IPS-15b (cell line): ENCODE measurements at regions not wholly inside any gene's neighbourhood (a gene's known extent, or its start where the extent isn't known, plus 50 kb on each side); places are given as distances from the start of the nearest gene placed in this dataset.

Source experiments
- H3K27me3 ChIP-seq: one replicate; pipeline ENCODE4 v1.6.1; 2013; ENCODE audit warnings: low read length; ENCODE audit not compliant: control insufficient read depth, insufficient read depth
- H3K36me3 ChIP-seq: one replicate; pipeline ENCODE4 v1.6.1; 2013; ENCODE audit warnings: low read length; ENCODE audit not compliant: control insufficient read depth, insufficient read depth
- H3K4me1 ChIP-seq: one replicate; pipeline ENCODE4 v1.6.1; 2013; ENCODE audit warnings: mild to moderate bottlenecking, low read length; ENCODE audit not compliant: control insufficient read depth, insufficient read depth
- H3K4me3 ChIP-seq: one replicate; pipeline ENCODE4 v1.5.1; 2013; ENCODE audit warnings: low read depth, low read length
- H3K9ac ChIP-seq: one replicate; pipeline ENCODE4 v1.6.1; 2013; ENCODE audit warnings: low read depth, mild to moderate bottlenecking, low read length
- H3K9me3 ChIP-seq: one replicate; pipeline ENCODE4 v1.6.1; 2013; ENCODE audit warnings: mild to moderate bottlenecking, low read length; ENCODE audit not compliant: control insufficient read depth, insufficient read depth

- H3K9ac ChIP-seq: no peak overlapping the region
- H3K27me3 ChIP-seq: no peaks in the 10 kb centered on the region
- H3K9me3 ChIP-seq: no peaks in the 10 kb centered on the region
- H3K4me1 ChIP-seq: peaks cover 9% of the 10 kb centered on the region
- H3K4me3 ChIP-seq: no peak overlapping the region
- no peaks in the 10 kb centered on the region for H3K36me3 ChIP-seq
Measured at GRCh38 chr15:70399204-70399603, 301.5 kb upstream of the TLE3 start.

- Histone ChIP-seq H3K9me3 (no peaks in the 10 kb centered on the region), H3K36me3 (no peaks in the 10 kb centered on the region), H3K4me3 (no peak overlapping the region), H3K4me1 (peaks cover 9% of the 10 kb centered on the region), H3K27me3 (no peaks in the 10 kb centered on the region), H3K9ac (no peak overlapping the region)
Measured at GRCh38 chr15:70398694-70399093, 301.0 kb upstream of the TLE3 start.

GRCh38 chr15:70396807-70397206 is 299.1 kb upstream of the TLE3 start:
- Histone ChIP-seq H3K36me3 (no peaks in the 10 kb centered on the region), H3K4me3 (no peak overlapping the region), H3K9me3 (no peaks in the 10 kb centered on the region), H3K27me3 (no peaks in the 10 kb centered on the region), H3K9ac (no peak overlapping the region), H3K4me1 (peaks cover 9% of the 10 kb centered on the region)

- H3K4me3 ChIP-seq: no peak overlapping the region
- H3K36me3 ChIP-seq: no peaks in the 10 kb centered on the region
- no peaks in the 10 kb centered on the region for H3K9me3 ChIP-seq
- no peaks in the 10 kb centered on the region for H3K27me3 ChIP-seq
- H3K4me1 ChIP-seq: peaks cover 9% of the 10 kb centered on the region
- H3K9ac ChIP-seq: no peak overlapping the region
Measured at GRCh38 chr15:70395164-70395563, 297.4 kb upstream of the TLE3 start.

DNA sequence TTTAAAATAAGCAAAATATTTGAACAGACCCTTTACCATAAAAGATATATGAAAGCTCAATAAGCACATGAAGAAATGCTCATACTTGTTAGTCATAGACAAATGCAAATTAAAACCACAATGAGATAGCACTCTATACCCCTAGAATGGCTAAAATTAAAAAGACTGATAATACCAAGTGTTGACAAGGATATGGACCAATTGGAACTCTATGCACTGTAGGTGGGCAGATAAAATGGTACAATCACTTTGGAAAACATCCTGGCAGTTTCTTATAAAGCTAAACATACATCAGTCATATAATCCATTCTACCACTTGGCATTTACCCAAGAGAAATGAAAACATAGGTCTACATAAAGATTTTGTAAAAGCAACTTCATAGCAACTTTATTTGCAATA is 293.0 kb upstream of the TLE3 start:
- no peaks in the 10 kb centered on the region for H3K9me3 ChIP-seq
- H3K27me3 ChIP-seq: no peaks in the 10 kb centered on the region
- H3K9ac ChIP-seq: no peak overlapping the region
- no peaks in the 10 kb centered on the region for H3K36me3 ChIP-seq
- no peak overlapping the region for H3K4me3 ChIP-seq
- no peaks in the 10 kb centered on the region for H3K4me1 ChIP-seq

GRCh38 chr15:70387993-70388392 is 290.3 kb upstream of the TLE3 start:
- Histone ChIP-seq H3K4me1 (no peaks in the 10 kb centered on the region), H3K36me3 (no peaks in the 10 kb centered on the region), H3K9me3 (no peaks in the 10 kb centered on the region), H3K9ac (no peak overlapping the region), H3K27me3 (no peaks in the 10 kb centered on the region), H3K4me3 (no peak overlapping the region)

- Histone ChIP-seq H3K27me3 (no peaks in the 10 kb centered on the region), H3K9ac (no peak overlapping the region), H3K4me1 (no peaks in the 10 kb centered on the region), H3K9me3 (no peaks in the 10 kb centered on the region), H3K36me3 (no peaks in the 10 kb centered on the region), H3K4me3 (no peak overlapping the region)
Measured at GRCh38 chr15:70387081-70387480, 289.4 kb upstream of the TLE3 start.

DNA sequence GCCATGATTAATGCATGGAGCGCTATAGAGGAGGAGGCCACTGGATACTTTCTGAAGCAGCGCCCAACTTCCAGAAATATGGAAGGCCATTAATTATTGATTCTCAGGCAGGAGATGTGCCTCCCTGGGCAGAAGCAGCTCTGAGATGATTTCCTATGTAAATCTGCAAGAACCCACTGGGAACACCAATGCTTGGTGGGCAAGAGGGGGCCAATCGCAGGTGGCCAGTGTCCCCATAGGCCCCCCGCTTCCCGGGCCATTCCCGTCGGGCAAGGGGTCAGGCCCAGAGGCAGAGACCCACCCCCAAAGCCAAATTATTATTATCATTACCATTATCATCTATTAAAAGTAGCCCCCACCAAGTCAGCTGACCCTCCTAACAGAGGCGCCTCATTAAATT is 288.0 kb upstream of the TLE3 start:
- Histone ChIP-seq H3K4me3 (no peak overlapping the region), H3K27me3 (no peaks in the 10 kb centered on the region), H3K9me3 (no peaks in the 10 kb centered on the region), H3K9ac (no peak overlapping the region), H3K36me3 (no peaks in the 10 kb centered on the region), H3K4me1 (no peaks in the 10 kb centered on the region)

GRCh38 chr15:70385052-70385451 is 287.3 kb upstream of the TLE3 start:
- Histone ChIP-seq H3K36me3 (no peaks in the 10 kb centered on the region), H3K9me3 (no peaks in the 10 kb centered on the region), H3K27me3 (no peaks in the 10 kb centered on the region), H3K4me3 (no peak overlapping the region), H3K4me1 (no peaks in the 10 kb centered on the region), H3K9ac (no peak overlapping the region)

GRCh38 chr15:70383856-70384255 is 286.1 kb upstream of the TLE3 start:
- Histone ChIP-seq H3K27me3 (no peaks in the 10 kb centered on the region), H3K9me3 (no peaks in the 10 kb centered on the region), H3K9ac (no peak overlapping the region), H3K4me3 (no peak overlapping the region), H3K4me1 (no peaks in the 10 kb centered on the region), H3K36me3 (no peaks in the 10 kb centered on the region)

- Histone ChIP-seq H3K9ac (no peak overlapping the region), H3K36me3 (no peaks in the 10 kb centered on the region), H3K4me1 (no peaks in the 10 kb centered on the region), H3K4me3 (no peak overlapping the region), H3K27me3 (no peaks in the 10 kb centered on the region), H3K9me3 (no peaks in the 10 kb centered on the region)
Measured at GRCh38 chr15:70382762-70383458, 285.2 kb upstream of the TLE3 start.

- Histone ChIP-seq H3K4me3 (no peak overlapping the region), H3K9ac (no peak overlapping the region), H3K27me3 (no peaks in the 10 kb centered on the region), H3K4me1 (no peaks in the 10 kb centered on the region), H3K36me3 (no peaks in the 10 kb centered on the region), H3K9me3 (no peaks in the 10 kb centered on the region)
Measured at GRCh38 chr15:70382009-70382749, 284.5 kb upstream of the TLE3 start.
